ENCODE measurements at regions not wholly inside any gene's neighbourhood (a gene's known extent, or its start where the extent isn't known, plus 50 kb on each side); places are given as distances from the start of the nearest gene placed in this dataset.

GRCh38 chr7:38107486-38107893 is 70.6 kb upstream of the STARD3NL start:
- no peak overlapping the region for H3K4me3 ChIP-seq (ENCODE audit: low read length)
- no peak overlapping the region for H3K4me3 Mint-ChIP-seq
- peak; percentile 34 to 80 (median 60) for DNase-seq
- peaks cover 0 to 5% of the 10 kb centered on the region in 2 experiments for H3K27me3 ChIP-seq (ENCODE audit: control insufficient read depth in 1 of 2, insufficient read depth in 2 of 2, low read length in 2 of 2)
- H3K36me3 ChIP-seq (ENCODE audit: insufficient read depth, low read length), result no peaks in the 10 kb centered on the region
- H3K9me3 ChIP-seq (ENCODE audit: control insufficient read depth in 1 of 2, insufficient read depth in 1 of 2, low read length in 2 of 2), result no peaks in the 10 kb centered on the region
- no peaks in the 10 kb centered on the region for H3K4me1 ChIP-seq (ENCODE audit: insufficient read depth, low read length)
- TF ChIP-seq CTCF (IDR thresholded peaks at IDR 0.05), result peak; percentile 92
- H3K27ac Mint-ChIP-seq, result no peak overlapping the region
- intact Hi-C loops (cut with DNase I, micrococcal nuclease), result loop anchor here (1.0 to 10.0 kb wide), 3 partner anchors 77 to 267 kb away; no protein-coding TSS in a partner anchor
- ChIA-PET POLR2A (interaction anchor here (0.8 kb wide), 1 partner anchor 115 kb away, joined by 3 read pairs; no protein-coding TSS in a partner anchor), CTCF (interaction anchor here (2.3 to 3.5 kb wide), 3 partner anchors 115 to 267 kb away, joined by 9 to 15 read pairs (median 10); no protein-coding TSS in a partner anchor)
- peaks cover 12% of the 10 kb centered on the region for H3K27me3 Mint-ChIP-seq
- no peaks in the 10 kb centered on the region for H3K4me1 Mint-ChIP-seq (ENCODE audit: low read depth)
- H3K9me3 Mint-ChIP-seq, result no peaks in the 10 kb centered on the region
- ATAC-seq (ENCODE audit: poor library complexity), result peak; percentile 81
- H3K36me3 Mint-ChIP-seq (ENCODE audit: low read depth), result no peaks in the 10 kb centered on the region
- no peak overlapping the region for H3K27ac ChIP-seq (ENCODE audit: low read depth in 1 of 2, low read length in 2 of 2)

DNA sequence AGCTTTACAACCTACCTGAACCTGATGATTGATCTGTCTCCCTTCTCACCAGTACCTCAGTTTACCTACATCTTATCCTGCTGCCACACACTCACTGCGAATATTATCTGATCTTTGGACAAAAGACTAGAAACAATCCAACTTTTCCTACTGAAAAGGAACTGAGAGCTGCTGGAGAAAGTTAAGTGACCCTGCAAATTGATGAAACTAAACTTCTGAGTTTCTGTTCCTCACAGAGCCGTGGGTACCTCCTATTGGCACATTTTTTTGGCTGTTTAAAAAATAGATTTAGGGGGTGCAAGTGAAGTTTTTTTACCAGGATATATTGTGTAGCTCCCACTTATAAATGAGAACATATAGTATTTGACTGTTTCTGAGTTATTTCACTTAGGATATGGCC is 66.0 kb upstream of the STARD3NL start:
- no peaks in the 10 kb centered on the region for H3K9me3 Mint-ChIP-seq
- no peak overlapping the region for H3K27ac ChIP-seq (ENCODE audit: low read depth in 1 of 2, low read length in 2 of 2)
- H3K4me1 ChIP-seq (ENCODE audit: insufficient read depth, low read length), result no peaks in the 10 kb centered on the region
- intact Hi-C loops (cut with DNase I, micrococcal nuclease), result loop anchor here in 1 of 2 experiments (5.0 kb wide), 1 partner anchor 205 kb away; no protein-coding TSS in a partner anchor
- CTCF ChIA-PET, result no interaction called here
- POLR2A ChIA-PET, result no interaction called here
- H3K4me3 Mint-ChIP-seq, result no peak overlapping the region
- H3K36me3 Mint-ChIP-seq (ENCODE audit: low read depth), result no peaks in the 10 kb centered on the region
- no peak for DNase-seq
- no peaks in the 10 kb centered on the region for H3K4me1 Mint-ChIP-seq (ENCODE audit: low read depth)
- ATAC-seq (ENCODE audit: poor library complexity), result no peak
- H3K27me3 ChIP-seq (ENCODE audit: control insufficient read depth in 1 of 2, insufficient read depth in 2 of 2, low read length in 2 of 2), result peaks cover 0 to 2% of the 10 kb centered on the region in 2 experiments
- no peaks in the 10 kb centered on the region for H3K9me3 ChIP-seq (ENCODE audit: control insufficient read depth in 1 of 2, insufficient read depth in 1 of 2, low read length in 2 of 2)
- no peak overlapping the region for H3K4me3 ChIP-seq (ENCODE audit: low read length)
- H3K27me3 Mint-ChIP-seq, result peaks cover 25% of the 10 kb centered on the region
- no peak for TF ChIP-seq CTCF (IDR thresholded peaks at IDR 0.05)
- no peaks in the 10 kb centered on the region for H3K36me3 ChIP-seq (ENCODE audit: insufficient read depth, low read length)
- no peak overlapping the region for H3K27ac Mint-ChIP-seq

DNA sequence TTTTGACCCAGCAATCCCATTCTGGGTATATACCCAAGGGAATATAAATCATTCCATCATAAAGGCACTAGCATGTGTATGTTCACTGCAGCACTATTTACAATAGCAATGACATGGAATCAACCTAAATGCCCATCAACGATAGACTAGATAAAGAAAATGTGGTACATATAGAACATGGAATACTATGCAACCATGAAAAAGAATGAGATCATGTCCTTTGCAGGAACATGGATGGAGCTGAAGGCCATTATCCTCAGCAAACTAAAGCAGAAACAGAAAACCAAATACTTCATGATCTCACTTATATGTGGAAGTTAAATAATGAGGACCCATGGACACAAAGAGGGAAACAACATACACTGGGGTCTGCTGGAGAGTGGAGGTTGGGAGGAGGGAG is 58.0 kb upstream of the STARD3NL start:
- peaks cover 0 to 2% of the 10 kb centered on the region in 2 experiments for H3K27me3 ChIP-seq (ENCODE audit: control insufficient read depth in 1 of 2, insufficient read depth in 2 of 2, low read length in 2 of 2)
- CTCF ChIA-PET, result interaction anchor here (1.3 kb wide), 1 partner anchor 11 kb away, joined by 3 read pairs; no protein-coding TSS in a partner anchor

More for the DNA sequence above, 58.0 kb upstream of the STARD3NL start:
- Histone ChIP-seq H3K36me3 (ENCODE audit: insufficient read depth, low read length) (no peaks in the 10 kb centered on the region), H3K4me3 (ENCODE audit: low read length) (no peak overlapping the region), H3K27ac (ENCODE audit: low read depth in 1 of 2, low read length in 2 of 2) (no peak overlapping the region), H3K9me3 (ENCODE audit: control insufficient read depth in 1 of 2, insufficient read depth in 1 of 2, low read length in 2 of 2) (no peaks in the 10 kb centered on the region), H3K4me1 (ENCODE audit: insufficient read depth, low read length) (no peaks in the 10 kb centered on the region)
- POLR2A ChIA-PET, result no interaction called here
- DNase-seq, result no peak
- Mint-ChIP-seq H3K4me1 (ENCODE audit: low read depth) (no peaks in the 10 kb centered on the region), H3K27me3 (peaks cover 44% of the 10 kb centered on the region), H3K27ac (no peak overlapping the region), H3K9me3 (peaks cover 6% of the 10 kb centered on the region), H3K36me3 (ENCODE audit: low read depth) (no peaks in the 10 kb centered on the region), H3K4me3 (no peak overlapping the region)
- no peak for ATAC-seq (ENCODE audit: poor library complexity)
- intact Hi-C loops (cut with DNase I, micrococcal nuclease), result no loop called here
- TF ChIP-seq CTCF (IDR thresholded peaks at IDR 0.05), result no peak

All from CD4-positive, alpha-beta T cell (primary cell).